T1000 (cell line): ENCODE measurements at regions not wholly inside any gene's neighbourhood (a gene's known extent, or its start where the extent isn't known, plus 50 kb on each side); places are given as distances from the start of the nearest gene placed in this dataset.

Experiments
- DNase-seq: peaks from one replicate; lab custom pipeline; 2025; ENCODE audit warnings: mixed read lengths; lab: John Stamatoyannopoulos, UW

DNA sequence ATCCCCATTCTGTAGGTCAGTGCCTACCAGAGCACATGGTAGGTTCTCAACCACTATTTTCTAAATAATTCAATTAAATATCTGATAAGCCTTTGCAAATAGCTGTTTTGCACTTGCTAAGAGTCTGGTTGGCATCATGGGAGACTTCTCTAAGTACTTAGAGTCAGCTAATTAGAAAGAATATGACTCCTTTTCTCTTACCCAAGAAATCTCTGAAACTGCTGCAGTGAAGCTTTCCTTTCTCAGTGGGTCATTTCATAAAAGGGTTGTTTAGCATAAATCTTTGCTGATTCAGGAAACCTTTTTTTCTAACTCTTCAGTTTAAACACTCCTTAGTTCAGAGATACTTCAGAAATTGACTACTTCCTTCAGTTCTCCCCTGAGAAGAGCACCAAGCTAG lies 438.9 kb downstream of the ADRA2A start:
- DNase-seq, result no peak

DNA sequence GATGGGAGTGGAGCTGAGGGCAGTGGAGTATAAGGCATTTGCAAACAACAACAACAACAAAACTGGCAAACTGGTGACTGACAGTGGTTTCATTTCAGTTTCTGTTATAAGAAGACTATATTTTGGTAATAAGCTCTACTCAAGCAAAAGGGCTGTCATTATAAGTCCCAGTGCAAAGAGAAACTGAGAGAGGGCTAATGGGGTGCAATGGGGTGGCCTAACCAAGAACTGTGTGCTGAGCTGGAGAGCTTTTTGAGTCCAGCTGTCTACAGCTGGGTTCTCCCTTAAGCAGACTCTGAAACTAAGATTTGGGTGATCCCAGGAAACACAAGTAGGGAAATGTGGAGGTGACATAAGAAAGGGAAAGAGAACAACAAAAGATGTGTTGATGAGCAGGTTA lies 439.3 kb downstream of the ADRA2A start:
- DNase-seq, result no peak

DNA sequence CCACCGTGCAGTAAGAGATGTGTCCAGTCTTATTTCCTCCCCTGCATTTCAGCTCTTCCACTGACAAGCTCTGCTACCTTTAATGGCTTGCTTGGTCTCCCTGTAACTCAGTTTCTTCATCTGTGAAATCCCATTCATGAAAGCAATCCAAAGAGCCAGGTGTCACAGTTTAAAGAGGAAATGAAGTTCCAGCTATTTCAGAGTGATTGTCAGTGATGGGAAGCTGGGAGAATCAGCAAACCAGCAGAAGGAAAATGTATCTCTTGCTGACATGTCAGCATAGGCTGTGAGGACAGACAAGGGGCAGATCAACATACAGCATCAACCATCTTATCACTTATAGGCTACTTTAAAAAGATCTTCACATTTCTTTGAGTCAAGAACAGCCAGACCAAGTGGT lies 445.3 kb downstream of the ADRA2A start:
- DNase-seq, result no peak

GRCh38 chr10:111522551-111522950 lies 445.7 kb downstream of the ADRA2A start:
- no peak for DNase-seq

GRCh38 chr10:111523016-111523415 lies 446.2 kb downstream of the ADRA2A start:
- DNase-seq, result no peak

GRCh38 chr10:111524134-111524533 lies 447.3 kb downstream of the ADRA2A start:
- no peak for DNase-seq

GRCh38 chr10:111525696-111526095 lies 448.9 kb downstream of the ADRA2A start:
- DNase-seq, result no peak

- no peak for DNase-seq
These were observed 454.9 kb downstream of the ADRA2A start for GRCh38 chr10:111531690-111532089.

- DNase-seq, result no peak
These were observed 455.3 kb downstream of the ADRA2A start for GRCh38 chr10:111532139-111532538.

GRCh38 chr10:111539246-111539645 lies 462.4 kb downstream of the ADRA2A start:
- no peak for DNase-seq

DNA sequence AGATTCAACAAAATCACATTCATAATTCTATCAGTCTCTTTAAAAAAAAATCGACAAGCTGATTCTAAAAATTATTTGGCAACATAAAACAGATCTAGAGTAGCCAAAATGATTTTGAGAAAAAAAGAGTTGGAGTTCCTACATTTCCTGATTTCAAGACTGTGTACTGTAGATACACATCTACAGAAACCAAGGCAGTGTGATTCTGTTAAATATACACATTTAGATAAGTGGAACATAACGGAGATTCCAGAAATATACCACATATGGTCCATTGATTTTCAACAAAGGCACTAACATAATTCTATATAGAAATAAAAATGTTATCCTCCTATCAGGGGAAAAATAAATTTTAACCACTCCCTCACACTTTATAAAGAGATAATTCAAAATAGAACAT lies 467.0 kb downstream of the ADRA2A start:
- DNase-seq, result no peak

DNA sequence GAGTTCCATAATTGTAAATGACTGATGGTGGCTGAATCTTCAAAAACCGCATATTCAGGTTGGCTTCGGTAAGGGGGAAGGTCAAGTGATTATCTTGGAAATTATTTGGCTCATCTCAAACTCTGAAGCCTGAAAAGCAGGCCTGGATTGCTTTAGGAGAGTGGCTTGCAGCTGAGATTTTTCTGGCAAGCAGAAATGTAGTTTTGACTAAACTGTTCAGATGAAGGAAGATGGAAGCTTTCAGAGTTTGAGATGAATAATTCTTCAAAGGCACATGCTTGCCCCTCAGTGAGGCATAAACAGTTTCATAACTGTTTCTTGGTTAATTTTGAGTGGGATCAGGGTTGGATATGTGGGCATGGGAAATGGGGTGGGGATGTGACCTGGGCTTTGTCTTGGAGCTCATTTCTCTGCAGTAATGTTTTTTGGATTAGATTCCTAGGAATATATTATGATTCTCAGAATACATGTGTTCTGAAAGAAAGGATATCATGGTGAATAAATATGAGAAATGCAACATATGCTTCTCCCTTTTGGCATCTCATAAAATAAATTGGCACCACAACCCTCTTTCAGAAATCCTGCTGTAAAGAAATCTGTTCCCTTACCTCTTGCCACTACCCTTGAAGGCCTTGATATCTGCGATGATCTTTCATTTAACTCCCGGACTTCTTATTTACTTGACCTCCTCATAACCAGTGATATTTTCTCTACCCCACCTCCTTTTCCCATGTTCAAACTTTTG lies 469.2 kb downstream of the ADRA2A start:
- DNase-seq, result no peak

- no peak for DNase-seq
These were observed 471.4 kb downstream of the ADRA2A start for GRCh38 chr10:111548084-111548726.

DNA sequence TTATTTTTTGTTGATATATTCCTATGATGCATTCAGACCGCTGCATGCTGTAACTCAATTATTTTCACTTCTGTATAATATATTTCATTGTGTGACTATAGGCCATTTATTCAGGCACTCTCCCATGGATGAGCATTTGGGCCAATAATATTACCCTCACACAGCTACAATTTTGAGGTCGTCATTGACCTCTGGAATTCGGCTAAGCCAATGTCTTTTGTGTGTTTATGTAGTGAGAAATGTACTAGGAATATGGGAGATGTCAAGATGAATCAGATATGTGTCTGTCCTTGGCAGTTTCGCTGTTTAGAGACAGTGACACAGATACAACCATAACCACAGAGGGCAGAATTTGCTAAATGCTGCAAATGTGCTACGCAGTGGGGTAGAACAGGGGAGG lies 474.2 kb downstream of the ADRA2A start:
- no peak for DNase-seq

DNA sequence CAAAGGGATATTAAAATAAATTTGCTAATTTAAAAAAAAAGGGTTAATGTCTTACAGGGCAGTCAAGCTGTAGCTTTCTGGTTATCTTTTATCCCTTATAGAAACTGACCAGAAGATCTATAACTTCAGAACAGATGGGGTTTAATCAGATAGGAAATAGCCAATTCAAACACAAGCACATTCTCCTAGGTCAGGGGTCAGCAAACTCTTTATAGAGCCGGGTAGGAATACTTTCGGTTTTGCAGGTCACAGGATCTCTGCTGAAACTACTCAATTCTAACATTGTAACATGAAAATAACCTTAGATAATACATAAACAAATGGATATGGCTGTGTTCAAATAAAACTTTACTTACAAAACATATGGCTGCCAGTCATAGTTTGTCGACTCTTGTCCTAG lies 479.8 kb downstream of the ADRA2A start:
- no peak for DNase-seq

- no peak for DNase-seq
These were observed 481.4 kb downstream of the ADRA2A start for GRCh38 chr10:111558211-111558610.

DNA sequence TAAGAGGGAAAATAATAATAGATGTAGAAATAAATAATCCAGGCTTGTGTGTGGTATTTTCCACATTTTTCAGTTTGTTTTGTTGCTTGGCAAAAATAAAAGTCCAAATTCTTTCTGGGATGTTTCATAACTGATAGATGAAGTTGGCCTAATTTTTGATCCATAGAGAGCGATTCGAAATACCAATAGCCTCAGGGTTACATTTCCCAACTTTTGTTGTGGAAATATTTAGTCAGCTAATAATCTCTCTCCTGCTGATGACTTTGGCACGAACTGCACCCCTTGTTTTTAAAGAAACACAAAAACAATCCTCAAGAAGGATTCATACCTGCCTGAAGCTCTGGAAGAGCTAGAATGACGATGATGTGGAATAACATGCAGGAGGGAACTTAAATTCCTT lies 483.2 kb downstream of the ADRA2A start:
- no peak for DNase-seq

GRCh38 chr10:111561124-111561523 lies 484.3 kb downstream of the ADRA2A start:
- DNase-seq, result no peak

DNA sequence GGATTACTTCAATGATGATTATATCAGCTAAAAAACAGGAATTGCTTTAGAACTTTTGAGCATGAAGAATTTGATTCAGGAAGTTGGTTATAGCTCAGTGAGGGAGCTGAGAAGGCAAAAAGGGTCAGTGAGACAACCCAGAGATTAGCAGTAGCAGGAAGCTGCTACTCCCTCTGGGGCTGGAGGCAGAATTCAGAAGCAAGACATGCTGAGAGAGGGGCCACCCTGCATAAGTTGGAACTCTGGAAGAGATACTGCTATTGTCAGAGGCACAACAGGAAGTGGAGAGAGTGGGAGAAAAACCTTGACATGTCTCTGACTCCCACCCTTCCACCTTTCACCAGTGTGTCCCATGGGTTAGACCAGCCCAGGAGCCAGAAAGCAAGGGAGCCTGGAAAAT lies 488.7 kb downstream of the ADRA2A start:
- no peak for DNase-seq

GRCh38 chr10:111578076-111578475 lies 501.2 kb downstream of the ADRA2A start:
- no peak for DNase-seq

DNA sequence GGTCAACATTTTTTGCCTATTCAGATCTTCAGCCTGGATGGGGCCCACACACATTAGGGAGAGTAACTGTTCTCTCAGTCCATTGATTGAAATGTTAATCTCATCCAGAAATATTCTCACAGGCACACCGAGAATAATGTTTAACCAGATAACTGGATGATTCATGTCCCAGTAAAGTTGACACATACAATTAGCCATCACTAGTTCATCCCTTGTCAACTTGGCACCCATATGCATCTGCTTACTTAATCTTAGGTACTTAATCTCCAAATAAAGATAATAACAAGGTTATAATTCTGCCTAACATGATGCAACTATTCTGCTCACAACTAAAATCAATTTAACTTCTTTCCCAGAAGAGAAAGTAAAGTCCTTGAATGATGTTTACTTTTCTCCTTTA lies 502.6 kb downstream of the ADRA2A start:
- no peak for DNase-seq

DNA sequence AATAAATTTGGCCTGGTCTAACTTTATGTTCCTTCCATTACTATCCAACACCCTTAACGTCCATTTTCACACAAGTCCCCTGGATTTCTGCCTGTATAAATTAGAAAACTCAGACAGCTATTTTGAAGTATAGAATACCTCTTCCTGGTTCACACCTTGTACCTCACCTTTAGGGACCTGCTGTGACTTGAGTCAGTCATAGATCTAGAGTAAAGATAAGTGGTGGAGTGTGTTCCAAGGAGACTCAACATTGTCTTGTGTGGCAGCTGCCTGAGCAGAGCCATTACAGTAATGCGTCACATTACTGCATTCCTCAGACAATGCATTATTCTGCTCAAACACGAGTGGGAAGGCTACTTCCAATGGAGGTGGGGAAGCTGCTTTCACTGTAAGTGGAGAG lies 513.9 kb downstream of the ADRA2A start:
- no peak for DNase-seq

GRCh38 chr10:111593578-111593977 lies 516.7 kb downstream of the ADRA2A start:
- DNase-seq, result no peak

GRCh38 chr10:111595173-111595572 lies 518.3 kb downstream of the ADRA2A start:
- DNase-seq, result no peak
